Skeletal muscle satellite cell (primary cell): ENCODE measurements at regions not wholly inside any gene's neighbourhood (a gene's known extent, or its start where the extent isn't known, plus 50 kb on each side); places are given as distances from the start of the nearest gene placed in this dataset.

Experiments used
- H3K27me3 ChIP-seq: 2 replicates; pipeline ENCODE4 v1.7.0; 2013; ENCODE audit warnings: low read length; ENCODE audit not compliant: control insufficient read depth, insufficient read depth
- H3K36me3 ChIP-seq: 2 replicates; pipeline ENCODE4 v1.7.0; 2013; ENCODE audit warnings: mild to moderate bottlenecking, control low read depth, low read length; ENCODE audit not compliant: insufficient read depth
- H3K4me1 ChIP-seq: 2 replicates; pipeline ENCODE4 v1.7.0; 2013; ENCODE audit warnings: low read length; ENCODE audit not compliant: control insufficient read depth, insufficient read depth
- H3K4me2 ChIP-seq: 2 replicates; pipeline ENCODE4 v1.7.0; 2013; ENCODE audit warnings: mild to moderate bottlenecking, low read length
- H3K4me3 ChIP-seq: 2 replicates; pipeline ENCODE4 v1.7.0; 2013; ENCODE audit warnings: low read length
- H3K9ac ChIP-seq: 2 replicates; pipeline ENCODE4 v1.7.0; 2013; ENCODE audit warnings: mild to moderate bottlenecking, low read depth, low read length, moderate library complexity
- H3K9me3 ChIP-seq: replicated peaks from 2 replicates; pipeline ENCODE4 v1.7.0; 2013; ENCODE audit warnings: mild to moderate bottlenecking, control low read depth, low read length

- H3K27me3 ChIP-seq, result no peaks in the 10 kb centered on the region
- H3K9me3 ChIP-seq, result no peaks in the 10 kb centered on the region
- no peak overlapping the region for H3K4me3 ChIP-seq
- H3K9ac ChIP-seq, result no peak overlapping the region
- H3K4me2 ChIP-seq, result no peak overlapping the region
- H3K4me1 ChIP-seq, result no peaks in the 10 kb centered on the region
- no peaks in the 10 kb centered on the region for H3K36me3 ChIP-seq
Observed at GRCh38 chr3:145190761-145191160, 970.2 kb downstream of the PLOD2 start.

- Histone ChIP-seq H3K9me3 (no peaks in the 10 kb centered on the region), H3K36me3 (no peaks in the 10 kb centered on the region), H3K4me2 (no peak overlapping the region), H3K9ac (no peak overlapping the region), H3K27me3 (no peaks in the 10 kb centered on the region), H3K4me3 (no peak overlapping the region), H3K4me1 (no peaks in the 10 kb centered on the region)
Observed at GRCh38 chr3:145191543-145191942, 969.4 kb downstream of the PLOD2 start.

GRCh38 chr3:145197051-145197820 is 963.7 kb downstream of the PLOD2 start:
- Histone ChIP-seq H3K4me2 (no peak overlapping the region), H3K4me3 (no peak overlapping the region), H3K36me3 (no peaks in the 10 kb centered on the region), H3K9me3 (no peaks in the 10 kb centered on the region), H3K9ac (no peak overlapping the region), H3K27me3 (no peaks in the 10 kb centered on the region), H3K4me1 (no peaks in the 10 kb centered on the region)

- H3K4me2 ChIP-seq, result no peak overlapping the region
- no peaks in the 10 kb centered on the region for H3K4me1 ChIP-seq
- H3K27me3 ChIP-seq, result no peaks in the 10 kb centered on the region
- no peaks in the 10 kb centered on the region for H3K9me3 ChIP-seq
- H3K4me3 ChIP-seq, result no peak overlapping the region
- H3K36me3 ChIP-seq, result no peaks in the 10 kb centered on the region
- no peak overlapping the region for H3K9ac ChIP-seq
Observed at GRCh38 chr3:145197821-145198220, 963.2 kb downstream of the PLOD2 start.

- H3K4me3 ChIP-seq, result no peak overlapping the region
- no peak overlapping the region for H3K4me2 ChIP-seq
- H3K4me1 ChIP-seq, result no peaks in the 10 kb centered on the region
- H3K9ac ChIP-seq, result no peak overlapping the region
- H3K27me3 ChIP-seq, result no peaks in the 10 kb centered on the region
- H3K9me3 ChIP-seq, result no peaks in the 10 kb centered on the region
- H3K36me3 ChIP-seq, result no peaks in the 10 kb centered on the region
Observed at GRCh38 chr3:145209561-145209960, 951.4 kb downstream of the PLOD2 start.

GRCh38 chr3:145219355-145220235 is 941.4 kb downstream of the PLOD2 start:
- Histone ChIP-seq H3K36me3 (no peaks in the 10 kb centered on the region), H3K4me2 (no peak overlapping the region), H3K27me3 (no peaks in the 10 kb centered on the region), H3K9me3 (no peaks in the 10 kb centered on the region), H3K9ac (no peak overlapping the region), H3K4me3 (no peak overlapping the region), H3K4me1 (no peaks in the 10 kb centered on the region)

- no peak overlapping the region for H3K9ac ChIP-seq
- no peak overlapping the region for H3K4me2 ChIP-seq
- H3K4me1 ChIP-seq, result no peaks in the 10 kb centered on the region
- no peaks in the 10 kb centered on the region for H3K27me3 ChIP-seq
- H3K9me3 ChIP-seq, result no peaks in the 10 kb centered on the region
- no peak overlapping the region for H3K4me3 ChIP-seq
- no peaks in the 10 kb centered on the region for H3K36me3 ChIP-seq
Observed at GRCh38 chr3:145224886-145225285, 936.1 kb downstream of the PLOD2 start.

GRCh38 chr3:145243875-145244274 is 917.1 kb downstream of the PLOD2 start:
- Histone ChIP-seq H3K4me2 (peak overlapping the region; percentile 46), H3K36me3 (no peaks in the 10 kb centered on the region), H3K9ac (no peak overlapping the region), H3K4me1 (peaks cover 6% of the 10 kb centered on the region), H3K9me3 (no peaks in the 10 kb centered on the region), H3K4me3 (no peak overlapping the region), H3K27me3 (no peaks in the 10 kb centered on the region)

- Histone ChIP-seq H3K4me1 (peaks cover 6% of the 10 kb centered on the region), H3K9ac (no peak overlapping the region), H3K4me3 (no peak overlapping the region), H3K9me3 (no peaks in the 10 kb centered on the region), H3K4me2 (peak overlapping the region; percentile 5), H3K27me3 (no peaks in the 10 kb centered on the region), H3K36me3 (no peaks in the 10 kb centered on the region)
Observed at GRCh38 chr3:145244327-145244726, 916.7 kb downstream of the PLOD2 start.

GRCh38 chr3:145246291-145246690 is 914.7 kb downstream of the PLOD2 start:
- no peak overlapping the region for H3K9ac ChIP-seq

GRCh38 chr3:145248928-145249327 is 912.1 kb downstream of the PLOD2 start:
- Histone ChIP-seq H3K4me2 (no peak overlapping the region), H3K4me1 (no peaks in the 10 kb centered on the region), H3K9me3 (peaks cover 8% of the 10 kb centered on the region), H3K9ac (no peak overlapping the region), H3K36me3 (no peaks in the 10 kb centered on the region), H3K4me3 (no peak overlapping the region), H3K27me3 (no peaks in the 10 kb centered on the region)

More at GRCh38 chr3:145246291-145246690, 914.7 kb downstream of the PLOD2 start:
- no peaks in the 10 kb centered on the region for H3K27me3 ChIP-seq
- H3K4me3 ChIP-seq, result no peak overlapping the region
- H3K36me3 ChIP-seq, result no peaks in the 10 kb centered on the region
- H3K9me3 ChIP-seq, result peaks cover 4% of the 10 kb centered on the region
- no peak overlapping the region for H3K4me2 ChIP-seq
- H3K4me1 ChIP-seq, result peaks cover 6% of the 10 kb centered on the region
